Thyroid gland (tissue), 4 donors: ENCODE measurements at regions not wholly inside any gene's neighbourhood (a gene's known extent, or its start where the extent isn't known, plus 50 kb on each side); places are given as distances from the start of the nearest gene placed in this dataset.

ENCODE experiments used
- POLR2A ChIP-seq, 2 donors: fragments of 450-650 bp; IDR thresholded peaks; one replicate each; pipeline ENCODE4 v1.6.1; 2017; ENCODE audit warnings: antibody characterized with exemption in 2 of 2, mild to moderate bottlenecking in 2 of 2, moderate library complexity in 1 of 2
- TF ChIP-seq, protein P1 (sequence below), 6 experiments: fragments of 200-600 bp in 3 of 6; fragments of 450-650 bp in 3 of 6; sonication (generic) in 3 of 6; IDR thresholded peaks; one replicate each; pipeline ENCODE4 v1.5.1; 2016 to 2019; ENCODE audit warnings: antibody characterized with exemption in 6 of 6, mild to moderate bottlenecking in 2 of 6, inconsistent platforms in 1 of 6, moderate library complexity in 1 of 6

DNA sequence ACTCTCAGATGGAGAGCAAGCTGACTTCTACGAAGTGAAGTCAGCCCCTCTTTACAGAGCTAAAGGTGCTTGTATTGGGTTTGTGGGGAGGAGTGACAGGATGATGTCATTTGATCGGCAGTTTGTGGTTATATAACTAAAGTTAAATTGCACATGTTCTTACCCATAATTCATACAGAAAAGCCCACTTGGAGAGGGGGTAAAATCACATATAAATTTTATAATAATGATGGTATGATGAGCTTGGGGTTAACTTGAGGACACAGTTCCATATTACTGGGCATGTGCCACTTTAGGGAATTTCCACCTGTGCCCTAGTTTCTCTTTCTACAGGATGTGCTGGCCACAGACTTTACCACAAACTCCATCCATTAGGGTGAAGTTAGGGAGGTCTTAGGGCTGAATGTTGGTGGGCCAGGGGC lies 1178.6 kb upstream of the CDH9 start:
- TF ChIP-seq, protein P1, sequence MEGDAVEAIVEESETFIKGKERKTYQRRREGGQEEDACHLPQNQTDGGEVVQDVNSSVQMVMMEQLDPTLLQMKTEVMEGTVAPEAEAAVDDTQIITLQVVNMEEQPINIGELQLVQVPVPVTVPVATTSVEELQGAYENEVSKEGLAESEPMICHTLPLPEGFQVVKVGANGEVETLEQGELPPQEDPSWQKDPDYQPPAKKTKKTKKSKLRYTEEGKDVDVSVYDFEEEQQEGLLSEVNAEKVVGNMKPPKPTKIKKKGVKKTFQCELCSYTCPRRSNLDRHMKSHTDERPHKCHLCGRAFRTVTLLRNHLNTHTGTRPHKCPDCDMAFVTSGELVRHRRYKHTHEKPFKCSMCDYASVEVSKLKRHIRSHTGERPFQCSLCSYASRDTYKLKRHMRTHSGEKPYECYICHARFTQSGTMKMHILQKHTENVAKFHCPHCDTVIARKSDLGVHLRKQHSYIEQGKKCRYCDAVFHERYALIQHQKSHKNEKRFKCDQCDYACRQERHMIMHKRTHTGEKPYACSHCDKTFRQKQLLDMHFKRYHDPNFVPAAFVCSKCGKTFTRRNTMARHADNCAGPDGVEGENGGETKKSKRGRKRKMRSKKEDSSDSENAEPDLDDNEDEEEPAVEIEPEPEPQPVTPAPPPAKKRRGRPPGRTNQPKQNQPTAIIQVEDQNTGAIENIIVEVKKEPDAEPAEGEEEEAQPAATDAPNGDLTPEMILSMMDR (IDR thresholded peaks at IDR 0.05): no peak
- TF ChIP-seq POLR2A (IDR thresholded peaks at IDR 0.05): no peak
